Jurkat, Clone E6-1 (cell line): ENCODE measurements at regions not wholly inside any gene's neighbourhood (a gene's known extent, or its start where the extent isn't known, plus 50 kb on each side); places are given as distances from the start of the nearest gene placed in this dataset.

ENCODE experiments used
- DNase-seq: peaks from one replicate; pipeline ENCODE4 v3.0.0-alpha.2; 2011; ENCODE audit warnings: low read depth, low spot score
- H3K4me3 ChIP-seq: 2 replicates; pipeline ENCODE4 v1.5.1; 2011; ENCODE audit warnings: mild to moderate bottlenecking, low read length, control low read depth, moderate library complexity

DNA sequence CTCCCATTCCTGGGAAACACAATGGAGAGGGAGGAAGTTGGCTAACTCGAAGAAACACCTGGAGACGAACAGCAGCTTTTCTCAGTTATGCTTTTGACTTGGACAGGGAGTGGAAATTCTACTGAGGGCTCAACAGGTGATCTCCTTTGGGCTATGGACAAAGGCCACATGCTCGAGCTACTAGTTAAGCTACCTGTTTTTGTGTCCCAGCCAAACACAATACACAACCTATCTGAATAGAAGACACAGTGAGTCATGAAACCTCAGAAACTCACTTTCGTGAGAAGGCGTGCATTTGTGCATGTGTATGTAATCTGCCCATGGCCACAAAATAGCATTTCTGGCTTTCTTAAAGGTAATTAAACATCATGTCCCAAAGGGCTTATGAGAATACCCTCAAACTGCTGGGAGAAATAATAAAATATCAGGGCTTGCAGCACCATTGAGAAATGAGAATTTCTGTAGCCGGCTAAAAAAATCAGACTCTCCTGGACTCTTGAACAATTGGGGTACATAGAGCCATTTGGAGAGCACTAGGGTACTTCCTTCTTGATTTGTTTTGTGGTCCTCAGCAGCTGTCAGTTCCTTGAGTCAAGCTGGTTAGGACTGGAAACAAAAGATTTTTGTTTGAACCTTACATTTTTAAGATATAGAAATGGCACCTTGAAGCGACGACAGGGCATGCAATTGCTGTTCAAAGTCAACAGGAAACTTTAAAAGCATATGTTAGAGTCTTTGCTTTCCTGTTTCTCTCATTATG, 85.5 kb upstream of the PTHLH start:
- peak; percentile 1 for DNase-seq
- H3K4me3 ChIP-seq, result no peak overlapping the region

DNA sequence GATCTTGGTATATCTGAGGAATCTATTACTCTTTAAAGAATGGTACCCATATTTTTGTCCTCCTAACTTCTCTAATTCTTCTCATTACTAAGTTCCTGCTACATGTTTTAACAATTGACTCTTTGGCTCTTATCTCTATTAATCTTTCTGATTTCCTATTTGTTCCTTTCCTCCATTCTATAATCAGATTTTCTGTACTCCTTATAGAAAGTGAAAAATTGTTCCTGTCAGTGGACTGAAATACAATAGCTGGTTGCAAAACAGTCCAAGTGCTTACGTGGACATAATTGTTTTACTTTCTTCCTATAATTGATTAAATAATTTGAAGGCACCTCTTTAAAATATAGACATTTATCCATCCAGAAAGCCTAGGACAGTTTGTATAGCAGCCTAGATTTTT, 86.7 kb upstream of the PTHLH start:
- H3K4me3 ChIP-seq, result no peak overlapping the region
- DNase-seq, result no peak

DNA sequence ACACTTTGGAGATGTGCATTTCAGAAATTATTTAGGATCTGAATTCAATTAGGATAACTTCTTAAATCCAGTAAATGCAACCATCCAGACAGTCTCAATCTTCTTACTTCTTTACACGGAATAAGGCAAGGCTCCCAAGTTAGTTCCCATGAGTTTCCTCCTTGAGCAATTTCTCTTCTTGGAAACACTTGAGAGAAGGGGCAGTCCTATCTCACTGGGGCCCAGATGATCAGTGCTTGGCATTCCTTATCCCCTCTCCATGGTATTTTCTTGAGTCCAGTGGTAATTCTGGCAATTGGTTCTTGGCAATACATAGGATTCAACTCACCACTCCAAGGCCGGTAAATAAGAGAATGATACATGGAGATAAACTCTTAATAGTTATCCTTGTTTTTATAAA, 87.1 kb upstream of the PTHLH start:
- no peak overlapping the region for H3K4me3 ChIP-seq
- DNase-seq, result no peak

DNA sequence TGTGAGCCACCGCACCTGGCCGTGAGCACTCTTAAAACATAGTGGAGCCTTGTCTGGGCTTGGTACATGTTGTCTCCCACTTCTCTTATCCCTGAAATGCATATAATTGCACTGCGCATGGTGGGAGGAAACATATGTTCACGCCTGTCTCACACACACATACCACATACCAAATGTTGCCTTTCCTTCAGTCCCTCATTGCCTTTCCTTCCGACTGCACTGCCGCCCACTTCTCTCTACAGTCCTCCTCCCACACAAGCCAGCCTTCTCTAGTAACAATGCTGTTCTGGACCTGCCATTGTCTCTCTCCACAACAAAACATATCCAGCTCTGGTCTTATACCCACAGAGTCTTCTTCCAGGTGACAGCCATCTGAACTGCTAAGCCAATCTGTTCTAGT, 88.3 kb upstream of the PTHLH start:
- H3K4me3 ChIP-seq, result no peak overlapping the region
- no peak for DNase-seq

DNA sequence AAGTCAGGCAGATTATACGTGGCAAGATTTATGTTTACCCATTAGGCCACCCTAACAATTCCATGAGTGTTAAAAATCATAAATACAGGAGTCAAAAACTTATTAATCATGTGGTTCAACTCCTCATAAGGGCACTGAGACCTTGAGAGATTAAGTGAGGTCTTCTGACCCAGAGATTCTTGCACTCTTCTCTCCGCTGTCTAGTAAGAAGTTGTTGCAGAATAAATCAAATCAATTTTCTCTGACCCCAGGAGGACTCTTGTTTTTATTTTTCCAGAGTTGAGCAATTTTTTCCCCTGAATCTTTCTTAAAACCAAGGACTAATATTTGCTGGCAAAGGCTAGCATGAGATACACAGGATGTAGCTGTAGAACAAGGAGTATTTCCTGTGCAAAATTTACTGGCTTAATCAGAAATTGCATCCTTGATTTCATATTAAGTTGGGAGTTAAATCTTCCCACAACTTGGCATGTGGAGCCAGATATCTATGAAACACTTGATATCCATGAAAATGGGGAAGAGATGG, 90.9 kb upstream of the PTHLH start:
- no peak for DNase-seq
- H3K4me3 ChIP-seq, result no peak overlapping the region

DNA sequence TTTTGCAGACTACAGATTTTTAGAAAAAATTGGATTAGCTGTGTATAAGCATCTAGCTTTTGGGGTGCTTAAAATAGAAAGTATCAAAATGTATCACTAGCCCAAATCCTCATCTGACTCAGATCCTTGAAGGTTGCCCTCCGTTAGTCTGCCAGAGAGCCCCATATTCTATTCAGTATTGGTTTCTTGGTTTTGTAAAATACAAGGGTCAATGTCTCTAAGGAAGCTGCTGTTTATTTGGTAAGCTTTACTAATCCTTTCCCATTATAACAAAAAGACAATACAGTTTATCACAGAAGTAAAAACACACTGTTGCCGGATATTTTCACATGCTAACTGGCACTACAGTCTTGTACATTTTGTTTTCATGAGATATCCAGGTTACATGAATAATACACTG, 92.8 kb upstream of the PTHLH start:
- no peak for DNase-seq
- no peak overlapping the region for H3K4me3 ChIP-seq

DNA sequence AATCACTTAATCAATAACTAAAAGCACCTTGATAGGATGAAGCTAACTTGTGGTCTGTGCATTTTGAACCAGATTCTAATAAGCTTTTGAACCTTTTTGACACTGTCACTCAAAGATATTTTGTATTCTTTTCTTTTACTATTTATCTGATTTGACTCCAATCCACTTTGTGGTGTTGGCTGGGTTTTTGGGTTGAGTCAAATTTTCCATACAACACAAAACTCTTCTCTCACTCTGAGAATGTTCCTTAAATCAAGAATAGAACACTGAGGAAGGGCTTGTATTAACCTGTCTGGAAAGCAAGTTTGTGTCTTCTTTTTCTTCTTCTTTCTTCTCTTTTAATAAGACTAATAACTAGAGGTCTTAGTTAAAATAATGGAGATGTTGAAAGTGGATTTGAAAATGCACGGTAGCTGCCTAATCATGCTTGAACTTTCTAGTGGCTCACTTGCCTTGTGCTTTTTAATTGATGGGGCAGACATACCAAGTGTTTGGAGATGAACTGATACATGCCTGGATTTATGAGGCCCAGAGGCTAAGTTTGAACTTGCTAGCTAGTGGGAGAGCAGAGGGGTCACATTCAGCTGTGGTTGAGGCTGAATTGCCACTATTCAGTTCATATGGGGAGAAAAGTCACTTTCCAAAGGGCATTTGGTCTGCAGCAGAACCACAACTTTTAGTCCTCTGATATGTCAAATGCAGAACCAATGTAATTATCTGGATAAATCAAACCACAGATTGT, 93.5 kb upstream of the PTHLH start:
- no peak for DNase-seq
- no peak overlapping the region for H3K4me3 ChIP-seq

DNA sequence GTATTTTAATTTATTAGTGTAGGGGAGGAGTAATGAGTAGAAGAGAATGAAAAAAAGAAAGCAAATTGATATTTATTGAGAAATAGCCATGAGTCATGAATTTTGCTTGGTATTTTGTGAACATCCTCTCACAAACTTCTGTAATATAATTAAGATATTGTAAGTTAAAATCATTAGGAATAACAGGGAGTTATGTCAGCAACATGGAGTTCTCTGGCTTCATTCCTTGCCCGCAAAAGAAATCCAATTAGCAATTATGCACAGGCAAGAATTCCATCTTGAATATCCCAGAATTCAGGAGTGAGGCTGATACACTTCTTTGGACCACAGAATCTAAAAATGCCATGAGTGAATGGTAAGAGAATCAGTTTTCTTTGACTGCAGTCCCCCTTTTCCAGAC, 94.3 kb upstream of the PTHLH start:
- no peak overlapping the region for H3K4me3 ChIP-seq
- DNase-seq, result no peak

DNA sequence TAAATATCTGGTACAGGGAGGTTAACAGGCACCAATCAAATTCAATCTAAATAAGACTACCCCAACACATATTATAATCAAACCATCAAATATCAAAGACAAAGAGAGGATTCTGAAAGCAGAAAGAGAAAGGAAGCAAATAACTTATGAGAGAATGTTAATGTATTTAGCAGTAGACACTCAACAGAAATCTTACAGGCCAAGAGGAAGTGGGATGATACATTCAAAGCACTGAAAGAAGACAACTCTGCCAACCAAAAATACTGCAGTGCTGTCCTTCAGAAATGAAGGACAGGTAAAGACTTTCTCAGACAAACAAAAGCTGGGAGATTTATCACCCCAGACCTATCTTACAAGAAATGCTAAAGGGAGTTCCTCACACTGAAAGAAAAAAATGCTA, 95.9 kb upstream of the PTHLH start:
- no peak overlapping the region for H3K4me3 ChIP-seq
- DNase-seq, result no peak

DNA sequence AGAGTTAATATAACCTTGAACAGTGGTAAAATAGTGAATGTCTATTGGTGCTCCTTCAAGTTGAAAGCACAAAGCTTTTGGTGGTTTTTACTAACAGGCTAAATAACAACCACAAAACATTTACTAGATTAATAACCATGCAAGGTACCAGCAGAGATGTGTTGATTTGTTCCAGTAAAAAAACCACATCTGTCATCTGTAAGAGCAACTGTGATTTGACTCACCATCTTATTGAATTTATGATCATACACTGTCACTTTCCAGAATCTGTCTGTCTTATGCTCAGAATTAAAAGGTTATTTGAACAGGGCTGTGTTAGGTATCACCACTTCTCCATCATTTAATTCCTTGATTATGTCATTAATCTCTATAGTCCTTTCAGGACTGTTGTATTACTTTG, 107.0 kb upstream of the PTHLH start:
- no peak for DNase-seq
- H3K4me3 ChIP-seq, result no peak overlapping the region

DNA sequence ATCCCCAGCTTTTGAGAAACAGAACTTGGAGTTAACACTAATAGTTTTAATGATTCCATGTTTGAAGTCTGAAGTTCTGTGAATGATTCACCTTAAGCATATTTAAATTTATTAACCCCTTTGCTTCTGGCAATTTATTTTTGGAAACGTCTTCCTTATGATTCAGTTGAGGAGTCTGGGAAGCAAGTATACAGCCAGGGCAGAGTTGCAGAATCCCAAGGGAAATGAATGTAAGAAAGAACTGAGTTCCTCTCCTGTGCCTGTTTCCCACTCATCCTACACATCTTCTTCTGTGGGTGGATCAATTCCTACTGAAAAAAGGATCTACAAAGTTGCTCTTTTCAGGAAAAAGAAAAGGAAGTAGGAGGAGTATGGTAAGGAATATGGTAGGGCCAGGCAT, 108.2 kb upstream of the CCDC91 start:
- DNase-seq, result no peak
- H3K4me3 ChIP-seq, result no peak overlapping the region

DNA sequence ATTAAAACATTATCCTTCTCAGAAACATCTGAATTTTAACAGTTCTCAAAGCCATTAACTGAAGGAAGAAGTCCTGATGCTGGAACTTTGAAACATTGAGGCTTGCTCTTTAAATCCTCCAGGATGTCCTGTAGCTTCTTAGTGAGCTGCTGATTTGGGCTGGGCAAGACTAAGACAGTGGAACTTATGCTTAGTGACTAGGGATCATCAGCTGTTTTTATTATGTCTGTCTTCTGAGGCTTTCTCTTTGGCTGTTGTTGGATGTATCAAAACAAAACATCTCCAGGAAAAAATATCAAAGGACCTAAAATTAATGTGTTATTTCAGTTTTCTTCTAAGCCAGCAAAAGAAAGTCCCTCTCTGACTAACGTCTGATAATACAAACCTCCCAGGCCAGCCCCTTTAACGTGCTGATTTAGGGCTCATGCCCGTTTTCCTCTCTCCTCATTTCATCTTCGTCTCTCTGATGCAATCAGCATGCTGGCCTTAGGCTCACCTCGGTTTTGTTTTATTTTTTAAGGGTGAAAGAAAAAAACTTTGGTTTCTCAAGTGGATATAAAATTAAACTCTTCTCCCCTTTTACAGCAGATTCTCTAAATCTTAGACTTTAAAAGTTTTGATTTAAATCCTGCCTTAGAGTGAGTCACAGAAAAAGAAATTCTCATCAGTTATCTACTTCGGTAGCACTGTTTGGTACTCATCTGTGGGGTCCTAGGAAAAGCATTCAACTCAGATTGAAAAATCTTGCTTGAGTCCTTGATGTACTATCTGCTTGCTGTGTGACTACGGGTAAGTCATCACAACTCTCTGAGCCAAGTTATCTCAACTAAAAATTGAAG, 106.2 kb upstream of the CCDC91 start:
- DNase-seq, result no peak
- H3K4me3 ChIP-seq, result no peak overlapping the region

DNA sequence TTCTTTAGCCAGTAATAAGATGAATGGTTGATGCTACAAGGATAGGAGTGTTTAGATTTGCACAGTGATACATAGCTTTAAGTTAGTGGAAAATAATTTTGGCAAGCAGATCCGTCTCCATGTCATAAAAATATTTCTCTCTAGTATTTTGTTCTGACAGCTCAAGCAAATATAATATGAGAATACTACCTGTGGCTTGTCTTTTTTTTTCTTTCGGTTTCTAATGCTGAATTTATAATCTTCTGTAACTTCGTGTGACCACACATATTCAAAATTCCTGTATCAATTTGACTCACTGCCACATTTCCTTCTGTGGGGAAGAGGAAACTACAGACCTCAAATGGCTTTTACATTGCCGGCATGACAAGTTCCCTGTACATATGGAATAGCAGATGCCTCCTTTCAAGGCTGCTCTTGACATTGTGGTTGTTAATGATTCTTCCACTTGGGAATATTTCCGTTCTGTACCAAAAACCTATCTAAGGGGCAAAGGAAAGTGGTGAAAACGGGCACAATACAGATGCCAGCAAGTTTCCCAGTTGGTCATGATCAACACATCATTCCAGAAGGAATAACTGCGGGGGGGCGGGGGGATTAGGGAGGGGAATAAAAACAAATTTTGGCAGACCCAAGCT, 103.6 kb upstream of the CCDC91 start:
- H3K4me3 ChIP-seq, result no peak overlapping the region
- no peak for DNase-seq

DNA sequence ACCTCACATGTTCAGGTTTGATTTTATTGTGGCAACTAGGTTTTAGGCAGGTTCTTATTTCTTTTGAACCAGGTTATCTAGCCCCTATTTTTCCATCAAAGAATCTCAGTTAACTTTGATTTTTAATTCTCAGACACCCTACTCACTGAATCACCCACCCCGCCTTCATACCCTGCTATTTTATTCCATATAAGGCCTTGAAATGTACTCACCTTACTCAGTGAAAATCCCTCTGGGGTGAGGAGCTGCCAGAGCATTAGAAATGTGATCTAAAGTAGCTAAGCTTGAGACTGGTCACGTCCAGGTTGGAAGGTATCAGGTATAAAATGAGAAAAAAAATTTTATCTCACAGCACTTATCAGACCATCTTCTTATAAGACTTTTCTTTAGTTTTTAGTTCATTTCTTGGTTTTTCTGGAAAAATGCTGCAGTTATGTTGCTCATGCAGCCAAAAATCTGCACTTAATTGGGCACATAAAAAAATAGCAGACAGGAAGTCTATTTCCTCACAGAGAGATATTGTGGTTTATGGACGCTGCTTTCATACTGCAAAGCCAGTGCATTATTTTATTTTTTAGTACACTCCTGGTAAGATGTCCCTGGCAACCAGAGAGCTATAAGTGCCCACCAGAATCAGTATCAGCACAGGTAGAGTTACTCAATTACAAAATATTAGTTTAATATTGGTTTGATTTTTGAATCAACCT, 101.5 kb upstream of the CCDC91 start:
- DNase-seq, result no peak
- no peak overlapping the region for H3K4me3 ChIP-seq

DNA sequence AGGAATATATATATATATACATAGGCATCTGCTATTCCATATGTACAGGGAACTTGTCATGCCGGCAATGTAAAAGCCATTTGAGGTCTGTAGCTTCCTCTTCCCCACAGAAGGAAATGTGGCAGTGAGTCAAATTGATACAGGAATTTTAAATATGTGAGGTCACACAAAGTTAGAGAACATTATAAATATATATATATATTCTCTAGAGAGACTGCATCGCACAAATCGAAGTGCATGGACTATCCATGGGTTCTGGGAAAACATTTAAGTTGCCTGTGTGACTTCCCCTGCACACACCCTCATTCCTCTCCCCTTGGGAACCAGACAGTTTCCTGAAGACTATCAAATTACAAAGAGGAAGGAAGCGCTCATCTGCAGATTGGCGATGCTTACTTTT, 100.9 kb upstream of the CCDC91 start:
- no peak for DNase-seq
- no peak overlapping the region for H3K4me3 ChIP-seq

DNA sequence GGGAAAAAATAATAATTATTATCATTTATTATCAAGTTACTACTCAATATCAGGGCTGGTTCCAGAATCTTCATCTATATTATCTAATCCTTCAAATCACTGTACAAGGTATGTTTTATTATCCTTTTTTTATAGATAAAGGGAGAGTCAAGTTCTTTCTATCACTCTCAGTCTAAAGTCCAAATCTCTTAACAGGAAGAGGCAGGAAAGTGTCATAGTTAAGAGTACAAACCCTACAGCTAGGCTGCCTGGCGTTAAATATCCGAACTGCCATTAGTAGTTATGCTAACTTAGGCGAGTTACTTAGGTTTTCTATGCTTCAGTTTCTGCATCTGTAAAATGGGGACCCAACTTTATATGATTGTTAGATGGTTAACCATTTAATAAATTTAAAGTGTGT, 99.4 kb upstream of the CCDC91 start:
- DNase-seq, result no peak
- H3K4me3 ChIP-seq, result no peak overlapping the region

DNA sequence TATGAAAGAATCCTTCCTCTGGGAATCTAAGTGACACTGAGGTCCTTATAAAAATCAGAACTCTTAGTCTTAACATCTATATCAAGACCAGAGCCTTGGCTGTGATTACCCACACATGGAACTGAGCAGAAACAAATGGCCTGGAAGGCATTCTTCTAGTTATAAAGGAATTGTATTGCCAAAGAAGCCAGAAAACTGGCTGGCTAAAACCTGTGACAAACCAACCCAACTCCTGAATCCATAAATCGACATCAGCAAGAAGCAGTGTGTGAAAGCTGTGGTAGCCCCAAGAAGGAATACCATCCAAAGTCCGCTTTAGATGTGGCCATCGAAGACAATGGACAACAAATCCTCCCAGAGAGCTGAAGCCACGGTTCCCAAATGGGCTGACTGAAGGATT, 97.9 kb upstream of the CCDC91 start:
- no peak for DNase-seq
- no peak overlapping the region for H3K4me3 ChIP-seq

DNA sequence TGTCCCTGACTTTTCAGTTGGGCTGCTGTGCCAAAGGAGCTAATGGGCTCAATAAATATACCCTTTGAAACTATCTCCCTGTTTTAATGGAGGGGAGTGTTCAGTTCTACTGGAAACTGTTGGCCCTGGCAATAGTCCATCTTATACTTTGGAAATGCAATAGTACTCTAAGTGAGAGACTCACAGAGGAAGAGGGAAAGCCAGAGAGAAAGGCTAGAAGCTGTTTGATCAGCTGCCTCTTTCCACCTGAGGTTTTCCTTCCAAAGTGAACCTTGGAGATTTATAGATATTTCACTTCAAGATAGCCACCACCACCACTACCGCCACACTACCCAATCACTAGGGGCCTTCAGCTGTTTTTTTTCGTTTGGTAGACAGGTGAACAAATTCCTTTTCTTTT, 93.6 kb upstream of the CCDC91 start:
- no peak for DNase-seq
- H3K4me3 ChIP-seq, result no peak overlapping the region

DNA sequence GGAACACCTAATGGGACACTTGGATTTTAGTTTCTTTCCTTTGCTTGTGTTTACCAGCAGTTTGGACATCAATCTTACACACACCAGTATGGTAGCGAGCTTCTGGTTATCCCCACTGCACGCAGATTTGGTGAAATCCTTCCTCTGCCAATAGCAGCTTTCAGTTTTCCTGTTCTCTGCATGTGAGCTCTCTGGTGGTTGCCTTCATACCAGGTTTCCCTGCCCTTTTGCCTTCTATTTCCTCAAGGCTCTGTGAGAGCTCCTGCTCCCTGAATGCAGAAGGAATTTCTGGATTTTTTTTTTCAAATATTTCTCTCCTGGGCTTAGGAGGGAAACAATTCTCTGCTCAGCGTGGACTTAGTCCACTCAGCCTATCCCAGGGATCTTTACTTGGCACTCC, 93.0 kb upstream of the CCDC91 start:
- no peak for DNase-seq
- H3K4me3 ChIP-seq, result no peak overlapping the region
